SK-N-SH treated with all-trans-retinoic acid at 6 μM for 48 hours (cell line): ENCODE measurements at regions not wholly inside any gene's neighbourhood (a gene's known extent, or its start where the extent isn't known, plus 50 kb on each side); places are given as distances from the start of the nearest gene placed in this dataset.

Experiments
- ATAC-seq: fragments of 200-7000 bp; cut with Tn5 transposase; 3 replicates; pipeline ENCODE4 v1.9.1; 2020; ENCODE audit warnings: mild to moderate bottlenecking, moderate library complexity
- ARNTL ChIP-seq: fragments of 450-650 bp; formaldehyde crosslinking; IDR thresholded peaks from 2 replicates; pipeline ENCODE4 v1.5.0; 2020; ENCODE audit warnings: low read depth, mild to moderate bottlenecking, moderate library complexity, borderline replicate concordance
- BACH2 ChIP-seq: fragments of 250-450 bp; sonication (Bioruptor Pico); IDR thresholded peaks from 2 replicates; pipeline ENCODE4 v1.9.0; 2021; ENCODE audit warnings: mild to moderate bottlenecking, borderline replicate concordance
- CSDC2 ChIP-seq: fragments of 250-450 bp; sonication (Bioruptor Pico); IDR thresholded peaks from 2 replicates; pipeline ENCODE4 v1.5.0; 2020; ENCODE audit warnings: mild to moderate bottlenecking, moderate library complexity
- ESRRG ChIP-seq: fragments of 250-450 bp; sonication (Bioruptor Pico); IDR thresholded peaks from 2 replicates; pipeline ENCODE4 v1.6.1; 2021; ENCODE audit warnings: mild to moderate bottlenecking
- GLIS3 ChIP-seq: fragments of 250-450 bp; sonication (Bioruptor Pico); IDR thresholded peaks from 2 replicates; pipeline ENCODE4 v1.5.0; 2020; ENCODE audit warnings: mild to moderate bottlenecking, moderate library complexity
- ISL1 ChIP-seq: fragments of 250-450 bp; sonication (Bioruptor Pico); IDR thresholded peaks from 2 replicates; pipeline ENCODE4 v2.1.2; 2022; ENCODE audit warnings: mild to moderate bottlenecking, moderate library complexity
- PATZ1 ChIP-seq: fragments of 250-450 bp; sonication (Bioruptor Pico); IDR thresholded peaks from 2 replicates; pipeline ENCODE4 v1.8.0; 2020; ENCODE audit warnings: mild to moderate bottlenecking, moderate library complexity, borderline replicate concordance
- PPARA ChIP-seq: fragments of 250-450 bp; sonication (Bioruptor Pico); IDR thresholded peaks from 2 replicates; pipeline ENCODE4 v1.5.0; 2020; ENCODE audit warnings: mild to moderate bottlenecking, borderline replicate concordance
- RARB ChIP-seq: fragments of 250-450 bp; sonication (Bioruptor Pico); IDR thresholded peaks from 2 replicates; pipeline ENCODE4 v1.8.0; 2021; ENCODE audit warnings: mild to moderate bottlenecking, moderate library complexity
- SNAI2 ChIP-seq: fragments of 250-450 bp; sonication (Bioruptor Pico); IDR thresholded peaks from 2 replicates; pipeline ENCODE4 v1.5.0; 2020; ENCODE audit warnings: mild to moderate bottlenecking, moderate library complexity
- TOX ChIP-seq: fragments of 250-450 bp; sonication (Bioruptor Pico); IDR thresholded peaks from 2 replicates; pipeline ENCODE4 v1.8.0; 2021; ENCODE audit warnings: mild to moderate bottlenecking, moderate library complexity, borderline replicate concordance
- ZC3H10 ChIP-seq: fragments of 250-450 bp; sonication (Bioruptor Pico); IDR thresholded peaks from 2 replicates; pipeline ENCODE4 v1.5.1; 2021; ENCODE audit warnings: mild to moderate bottlenecking, moderate library complexity
- ZFP3 ChIP-seq: fragments of 250-450 bp; sonication (Bioruptor Pico); IDR thresholded peaks from 2 replicates; pipeline ENCODE4 v1.5.0; 2020; ENCODE audit warnings: mild to moderate bottlenecking, moderate library complexity
- ZFP30 ChIP-seq: fragments of 450-650 bp; formaldehyde crosslinking; IDR thresholded peaks from 2 replicates; pipeline ENCODE4 v1.5.0; 2022; ENCODE audit warnings: mild to moderate bottlenecking, moderate library complexity
- ZNF565 ChIP-seq: fragments of 450-650 bp; formaldehyde crosslinking; conservative IDR thresholded peaks from 2 replicates; pipeline ENCODE4 v1.5.0; 2020; ENCODE audit warnings: low read depth, mild to moderate bottlenecking, moderate library complexity
- ZNF70 ChIP-seq: fragments of 450-650 bp; formaldehyde crosslinking; IDR thresholded peaks from 2 replicates; pipeline ENCODE4 v1.5.0; 2020; ENCODE audit warnings: mild to moderate bottlenecking, moderate library complexity
- ZNF8 ChIP-seq: fragments of 450-650 bp; formaldehyde crosslinking; IDR thresholded peaks from 2 replicates; pipeline ENCODE4 v1.5.0; 2020; ENCODE audit warnings: mild to moderate bottlenecking, moderate library complexity
- TF ChIP-seq, protein P1 (sequence below): fragments of 250-450 bp; sonication (Bioruptor Pico); IDR thresholded peaks from 2 replicates; pipeline ENCODE4 v1.5.1; 2021; ENCODE audit warnings: mild to moderate bottlenecking, moderate library complexity
- TF ChIP-seq, protein P2 (sequence below): fragments of 250-450 bp; sonication (Bioruptor Pico); IDR thresholded peaks from 2 replicates; pipeline ENCODE4 v1.5.0; 2020; ENCODE audit warnings: mild to moderate bottlenecking, moderate library complexity
- TF ChIP-seq, protein P3 (sequence below): fragments of 250-450 bp; sonication (Bioruptor Pico); IDR thresholded peaks from 2 replicates; pipeline ENCODE4 v1.5.1; 2020; ENCODE audit warnings: low read depth, mild to moderate bottlenecking, moderate library complexity
- TF ChIP-seq, protein P4 (sequence below): fragments of 250-450 bp; sonication (Bioruptor Pico); IDR thresholded peaks from 2 replicates; pipeline ENCODE4 v1.8.0; 2021; ENCODE audit warnings: low read depth, mild to moderate bottlenecking, moderate library complexity, borderline replicate concordance

DNA sequence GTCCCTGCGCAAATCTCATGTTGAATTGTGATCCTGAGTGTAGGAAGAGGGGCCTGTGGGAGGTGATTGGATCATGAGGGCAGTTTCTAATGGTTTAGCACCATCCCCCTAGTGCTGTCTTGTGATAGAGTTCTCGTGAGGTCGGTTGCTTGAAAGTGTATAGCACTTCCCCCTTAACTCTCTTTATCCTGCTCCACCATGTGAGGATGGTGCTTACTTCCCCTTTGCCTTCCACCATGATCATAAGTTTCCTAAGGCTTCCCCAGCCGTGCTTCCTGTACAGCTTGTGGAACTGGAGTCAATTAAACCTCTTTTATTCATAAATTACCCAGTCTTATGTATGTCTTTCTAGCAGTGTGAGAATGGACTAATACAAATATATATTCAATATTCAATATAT is 303.7 kb upstream of the SEL1L start:
- no peak for ATAC-seq

GRCh38 chr14:81839056-81839455 is 305.4 kb upstream of the SEL1L start:
- no peak for TF ChIP-seq ZNF70
- TF ChIP-seq, protein P1, sequence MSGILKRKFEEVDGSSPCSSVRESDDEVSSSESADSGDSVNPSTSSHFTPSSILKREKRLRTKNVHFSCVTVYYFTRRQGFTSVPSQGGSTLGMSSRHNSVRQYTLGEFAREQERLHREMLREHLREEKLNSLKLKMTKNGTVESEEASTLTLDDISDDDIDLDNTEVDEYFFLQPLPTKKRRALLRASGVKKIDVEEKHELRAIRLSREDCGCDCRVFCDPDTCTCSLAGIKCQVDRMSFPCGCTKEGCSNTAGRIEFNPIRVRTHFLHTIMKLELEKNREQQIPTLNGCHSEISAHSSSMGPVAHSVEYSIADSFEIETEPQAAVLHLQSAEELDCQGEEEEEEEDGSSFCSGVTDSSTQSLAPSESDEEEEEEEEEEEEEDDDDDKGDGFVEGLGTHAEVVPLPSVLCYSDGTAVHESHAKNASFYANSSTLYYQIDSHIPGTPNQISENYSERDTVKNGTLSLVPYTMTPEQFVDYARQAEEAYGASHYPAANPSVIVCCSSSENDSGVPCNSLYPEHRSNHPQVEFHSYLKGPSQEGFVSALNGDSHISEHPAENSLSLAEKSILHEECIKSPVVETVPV (CRISPR knock-in tag) = no peak
- no peak for ATAC-seq

More for the DNA sequence above, 303.7 kb upstream of the SEL1L start:
- TF ChIP-seq ESRRG (no peak), GLIS3 (CRISPR knock-in tag) (no peak), PPARA (CRISPR knock-in tag) (no peak), ISL1 (CRISPR knock-in tag) (no peak), RARB (CRISPR knock-in tag) (no peak), ZNF8 (CRISPR knock-in tag) (no peak), CSDC2 (CRISPR knock-in tag) (no peak), ZFP3 (CRISPR knock-in tag) (no peak), ZC3H10 (no peak), ZNF565 (CRISPR knock-in tag) (no peak)
- TF ChIP-seq, protein P2, sequence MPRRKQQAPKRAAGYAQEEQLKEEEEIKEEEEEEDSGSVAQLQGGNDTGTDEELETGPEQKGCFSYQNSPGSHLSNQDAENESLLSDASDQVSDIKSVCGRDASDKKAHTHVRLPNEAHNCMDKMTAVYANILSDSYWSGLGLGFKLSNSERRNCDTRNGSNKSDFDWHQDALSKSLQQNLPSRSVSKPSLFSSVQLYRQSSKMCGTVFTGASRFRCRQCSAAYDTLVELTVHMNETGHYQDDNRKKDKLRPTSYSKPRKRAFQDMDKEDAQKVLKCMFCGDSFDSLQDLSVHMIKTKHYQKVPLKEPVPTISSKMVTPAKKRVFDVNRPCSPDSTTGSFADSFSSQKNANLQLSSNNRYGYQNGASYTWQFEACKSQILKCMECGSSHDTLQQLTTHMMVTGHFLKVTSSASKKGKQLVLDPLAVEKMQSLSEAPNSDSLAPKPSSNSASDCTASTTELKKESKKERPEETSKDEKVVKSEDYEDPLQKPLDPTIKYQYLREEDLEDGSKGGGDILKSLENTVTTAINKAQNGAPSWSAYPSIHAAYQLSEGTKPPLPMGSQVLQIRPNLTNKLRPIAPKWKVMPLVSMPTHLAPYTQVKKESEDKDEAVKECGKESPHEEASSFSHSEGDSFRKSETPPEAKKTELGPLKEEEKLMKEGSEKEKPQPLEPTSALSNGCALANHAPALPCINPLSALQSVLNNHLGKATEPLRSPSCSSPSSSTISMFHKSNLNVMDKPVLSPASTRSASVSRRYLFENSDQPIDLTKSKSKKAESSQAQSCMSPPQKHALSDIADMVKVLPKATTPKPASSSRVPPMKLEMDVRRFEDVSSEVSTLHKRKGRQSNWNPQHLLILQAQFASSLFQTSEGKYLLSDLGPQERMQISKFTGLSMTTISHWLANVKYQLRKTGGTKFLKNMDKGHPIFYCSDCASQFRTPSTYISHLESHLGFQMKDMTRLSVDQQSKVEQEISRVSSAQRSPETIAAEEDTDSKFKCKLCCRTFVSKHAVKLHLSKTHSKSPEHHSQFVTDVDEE (CRISPR knock-in tag) = no peak
- TF ChIP-seq, protein P3, sequence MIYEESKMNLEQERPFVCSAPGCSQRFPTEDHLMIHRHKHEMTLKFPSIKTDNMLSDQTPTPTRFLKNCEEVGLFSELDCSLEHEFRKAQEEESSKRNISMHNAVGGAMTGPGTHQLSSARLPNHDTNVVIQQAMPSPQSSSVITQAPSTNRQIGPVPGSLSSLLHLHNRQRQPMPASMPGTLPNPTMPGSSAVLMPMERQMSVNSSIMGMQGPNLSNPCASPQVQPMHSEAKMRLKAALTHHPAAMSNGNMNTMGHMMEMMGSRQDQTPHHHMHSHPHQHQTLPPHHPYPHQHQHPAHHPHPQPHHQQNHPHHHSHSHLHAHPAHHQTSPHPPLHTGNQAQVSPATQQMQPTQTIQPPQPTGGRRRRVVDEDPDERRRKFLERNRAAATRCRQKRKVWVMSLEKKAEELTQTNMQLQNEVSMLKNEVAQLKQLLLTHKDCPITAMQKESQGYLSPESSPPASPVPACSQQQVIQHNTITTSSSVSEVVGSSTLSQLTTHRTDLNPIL = no peak
- TF ChIP-seq, protein P1 (CRISPR knock-in tag) = no peak

DNA sequence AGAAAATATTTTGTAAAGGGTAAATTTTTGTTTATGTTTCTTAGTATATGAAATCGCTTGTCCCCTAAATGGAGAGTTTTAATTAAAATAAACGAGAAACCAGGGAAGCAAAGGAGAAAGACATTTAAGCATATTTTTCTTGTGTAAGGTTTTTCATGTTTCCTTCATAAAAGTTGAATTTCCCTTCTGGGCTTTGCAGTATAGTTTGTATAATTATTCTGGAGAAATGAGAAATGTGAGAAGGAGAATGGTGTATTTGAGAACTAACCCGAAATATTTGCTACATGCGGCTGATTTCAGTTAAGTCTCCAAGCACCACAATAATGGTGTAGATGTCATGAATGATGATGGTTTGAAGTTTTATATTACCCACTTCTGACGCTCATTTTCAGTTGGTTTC is 307.7 kb upstream of the SEL1L start:
- ATAC-seq = no peak
- TF ChIP-seq GLIS3 (CRISPR knock-in tag) (no peak), PATZ1 (no peak), BACH2 (CRISPR knock-in tag) (no peak), ESRRG (no peak), SNAI2 (CRISPR knock-in tag) (no peak), TOX (CRISPR knock-in tag) (no peak), ARNTL (CRISPR knock-in tag) (no peak), ZFP30 (no peak), PPARA (CRISPR knock-in tag) (no peak), ZC3H10 (no peak)
- TF ChIP-seq, protein P3 = no peak
- TF ChIP-seq, protein P2 (CRISPR knock-in tag) = no peak
- TF ChIP-seq, protein P4, sequence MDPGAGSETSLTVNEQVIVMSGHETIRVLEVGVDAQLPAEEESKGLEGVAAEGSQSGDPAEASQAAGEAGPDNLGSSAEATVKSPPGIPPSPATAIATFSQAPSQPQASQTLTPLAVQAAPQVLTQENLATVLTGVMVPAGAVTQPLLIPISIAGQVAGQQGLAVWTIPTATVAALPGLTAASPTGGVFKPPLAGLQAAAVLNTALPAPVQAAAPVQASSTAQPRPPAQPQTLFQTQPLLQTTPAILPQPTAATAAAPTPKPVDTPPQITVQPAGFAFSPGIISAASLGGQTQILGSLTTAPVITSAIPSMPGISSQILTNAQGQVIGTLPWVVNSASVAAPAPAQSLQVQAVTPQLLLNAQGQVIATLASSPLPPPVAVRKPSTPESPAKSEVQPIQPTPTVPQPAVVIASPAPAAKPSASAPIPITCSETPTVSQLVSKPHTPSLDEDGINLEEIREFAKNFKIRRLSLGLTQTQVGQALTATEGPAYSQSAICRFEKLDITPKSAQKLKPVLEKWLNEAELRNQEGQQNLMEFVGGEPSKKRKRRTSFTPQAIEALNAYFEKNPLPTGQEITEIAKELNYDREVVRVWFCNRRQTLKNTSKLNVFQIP = no peak
